HUES48 (cell line): ENCODE measurements at regions not wholly inside any gene's neighbourhood (a gene's known extent, or its start where the extent isn't known, plus 50 kb on each side); places are given as distances from the start of the nearest gene placed in this dataset.
A peak's percentile ranks its signal among the peaks of the same experiment; 100 is the strongest.
"Not testable (repeated sequence)": the region's sequence is repeated elsewhere in the genome, so short reads cannot be mapped to it uniquely, and the experiment has no call there.

Source experiments
- H3K27ac ChIP-seq: one replicate; pipeline ENCODE4 v1.7.0; 2013; ENCODE audit warnings: low read depth, low read length, inconsistent platforms
- H3K27me3 ChIP-seq: 2 replicates; pipeline ENCODE4 v1.6.1; 2013; ENCODE audit warnings: mild to moderate bottlenecking, low read length; ENCODE audit not compliant: control insufficient read depth, insufficient read depth
- H3K36me3 ChIP-seq: 2 replicates; pipeline ENCODE4 v1.6.1; 2013; ENCODE audit warnings: low read length; ENCODE audit not compliant: control insufficient read depth, insufficient read depth
- H3K4me1 ChIP-seq: 2 replicates; pipeline ENCODE4 v1.6.1; 2013; ENCODE audit warnings: mild to moderate bottlenecking, low read length; ENCODE audit not compliant: control insufficient read depth, insufficient read depth
- H3K4me3 ChIP-seq: 2 replicates; pipeline ENCODE4 v1.5.1; 2013; ENCODE audit warnings: mild to moderate bottlenecking, low read depth, low read length
- H3K9ac ChIP-seq: 2 replicates; pipeline ENCODE4 v1.6.1; 2013; ENCODE audit warnings: mild to moderate bottlenecking, low read depth, low read length, moderate library complexity
- H3K9me3 ChIP-seq: 2 replicates; pipeline ENCODE4 v1.6.1; 2013; ENCODE audit warnings: low read length; ENCODE audit not compliant: control insufficient read depth, insufficient read depth

- H3K4me1 ChIP-seq = peaks cover 10% of the 10 kb centered on the region
- no peak overlapping the region for H3K27ac ChIP-seq
- no peak overlapping the region for H3K4me3 ChIP-seq
- H3K27me3 ChIP-seq = no peaks in the 10 kb centered on the region
- H3K36me3 ChIP-seq = no peaks in the 10 kb centered on the region
- H3K9ac ChIP-seq = no peak overlapping the region
- no peaks in the 10 kb centered on the region for H3K9me3 ChIP-seq
These were observed 148.0 kb upstream of the FOXN3 start for GRCh38 chr14:89564989-89565388.

GRCh38 chr14:89564286-89564957 is 147.4 kb upstream of the FOXN3 start:
- Histone ChIP-seq H3K4me1 (peaks cover 10% of the 10 kb centered on the region), H3K4me3 (no peak overlapping the region), H3K36me3 (no peaks in the 10 kb centered on the region), H3K27me3 (no peaks in the 10 kb centered on the region), H3K27ac (no peak overlapping the region), H3K9me3 (no peaks in the 10 kb centered on the region), H3K9ac (no peak overlapping the region)

- no peaks in the 10 kb centered on the region for H3K27me3 ChIP-seq
- H3K4me3 ChIP-seq = no peak overlapping the region
- H3K27ac ChIP-seq = no peak overlapping the region
- H3K9me3 ChIP-seq = no peaks in the 10 kb centered on the region
- peaks cover 10% of the 10 kb centered on the region for H3K4me1 ChIP-seq
- peaks cover 8% of the 10 kb centered on the region; the same call in 1 of the 2 replicates for H3K36me3 ChIP-seq
- no peak overlapping the region for H3K9ac ChIP-seq
These were observed 146.4 kb upstream of the FOXN3 start for GRCh38 chr14:89563471-89563870.

GRCh38 chr14:89551955-89552354 is 134.9 kb upstream of the FOXN3 start:
- H3K9ac ChIP-seq = no peak overlapping the region
- H3K36me3 ChIP-seq = peaks cover 5% of the 10 kb centered on the region; the same call in 1 of the 2 replicates
- H3K4me1 ChIP-seq = peaks cover 20% of the 10 kb centered on the region
- no peaks in the 10 kb centered on the region for H3K27me3 ChIP-seq
- no peaks in the 10 kb centered on the region for H3K9me3 ChIP-seq
- H3K4me3 ChIP-seq = no peak overlapping the region
- no peak overlapping the region for H3K27ac ChIP-seq

GRCh38 chr14:89551432-89551831 is 134.4 kb upstream of the FOXN3 start:
- H3K4me1 ChIP-seq = peaks cover 20% of the 10 kb centered on the region

GRCh38 chr14:89550821-89551220 is 133.8 kb upstream of the FOXN3 start:
- Histone ChIP-seq H3K4me3 (no peak overlapping the region), H3K9ac (no peak overlapping the region), H3K4me1 (peaks cover 23% of the 10 kb centered on the region), H3K27me3 (no peaks in the 10 kb centered on the region), H3K9me3 (no peaks in the 10 kb centered on the region), H3K27ac (no peak overlapping the region), H3K36me3 (peaks cover 5% of the 10 kb centered on the region; the same call in 1 of the 2 replicates)

More at GRCh38 chr14:89551432-89551831, 134.4 kb upstream of the FOXN3 start:
- no peak overlapping the region for H3K27ac ChIP-seq
- no peaks in the 10 kb centered on the region for H3K9me3 ChIP-seq
- no peak overlapping the region for H3K4me3 ChIP-seq
- no peaks in the 10 kb centered on the region for H3K27me3 ChIP-seq
- no peak overlapping the region for H3K9ac ChIP-seq
- peaks cover 5% of the 10 kb centered on the region; the same call in 1 of the 2 replicates for H3K36me3 ChIP-seq

GRCh38 chr14:89549381-89550125 is 132.5 kb upstream of the FOXN3 start:
- no peak overlapping the region for H3K27ac ChIP-seq
- no peaks in the 10 kb centered on the region for H3K9me3 ChIP-seq
- H3K4me3 ChIP-seq = no peak overlapping the region
- H3K4me1 ChIP-seq = peaks cover 31% of the 10 kb centered on the region
- no peaks in the 10 kb centered on the region for H3K27me3 ChIP-seq
- peak overlapping the region; percentile 8; the same call in 1 of the 2 replicates for H3K9ac ChIP-seq
- H3K36me3 ChIP-seq = no peaks in the 10 kb centered on the region

GRCh38 chr14:89547047-89547446 is 130.0 kb upstream of the FOXN3 start:
- H3K9me3 ChIP-seq, H3K4me3 ChIP-seq, H3K9ac ChIP-seq, H3K27ac ChIP-seq, H3K36me3 ChIP-seq, H3K27me3 ChIP-seq: not testable (repeated sequence)
- peaks cover 47% of the 10 kb centered on the region for H3K4me1 ChIP-seq

GRCh38 chr14:89544636-89545301 is 127.7 kb upstream of the FOXN3 start:
- no peaks in the 10 kb centered on the region for H3K9me3 ChIP-seq
- no peaks in the 10 kb centered on the region; the same call in 1 of the 2 replicates for H3K36me3 ChIP-seq
- no peaks in the 10 kb centered on the region for H3K27me3 ChIP-seq
- H3K4me3 ChIP-seq = no peak overlapping the region
- H3K9ac ChIP-seq = no peak overlapping the region
- no peak overlapping the region for H3K27ac ChIP-seq
- peaks cover 42% of the 10 kb centered on the region for H3K4me1 ChIP-seq

- no peaks in the 10 kb centered on the region for H3K9me3 ChIP-seq
- H3K27me3 ChIP-seq = no peaks in the 10 kb centered on the region
- no peak overlapping the region for H3K4me3 ChIP-seq
- H3K4me1 ChIP-seq = peaks cover 39% of the 10 kb centered on the region
- no peaks in the 10 kb centered on the region; the same call in 1 of the 2 replicates for H3K36me3 ChIP-seq
- H3K27ac ChIP-seq = peak overlapping the region; percentile 11
- no peak overlapping the region for H3K9ac ChIP-seq
These were observed 126.4 kb upstream of the FOXN3 start for GRCh38 chr14:89543425-89543790.
